K562 (cell line): ENCODE measurements at regions not wholly inside any gene's neighbourhood (a gene's known extent, or its start where the extent isn't known, plus 50 kb on each side); places are given as distances from the start of the nearest gene placed in this dataset.
"Not testable (repeated sequence)": the region's sequence is repeated elsewhere in the genome, so short reads cannot be mapped to it uniquely, and the experiment has no call there.

Experiments used
- ATAC-seq: fragments of 200-7000 bp; cut with Tn5 transposase; 3 replicates; pipeline ENCODE4 v1.9.1; 2020; ENCODE audit warnings: moderate library complexity
- BruUV-seq: library from RNA; stranded (reverse); fragments of 400-500 nt; replicated peaks from 2 replicates; lab custom pipeline; 2021; lab: Mats Ljungman, UMichigan
- CTCF ChIA-PET: fragments of 300-600 bp; formaldehyde crosslinking; extraction: SDS; loops from one replicate; lab custom pipeline; 2021; ENCODE audit warnings: low intra/inter-chr PET ratio; lab: Yijun Ruan, JAX
- POLR2A ChIA-PET: fragments of 300-600, 350-650 bp; sonication (Branson Sonifier 250); formaldehyde crosslinking; extraction: SDS; loops from one replicate; lab custom pipeline; 2021; ENCODE audit warnings: antibody characterized with exemption, inconsistent platforms; lab: Yijun Ruan, JAX
- DNase-seq, 4 experiments: peaks; one replicate each; pipeline versions ENCODE4 v3.0.0 to v3.0.0-alpha.2; 2011 to 2018; ENCODE audit warnings: low spot score in 3 of 4, mixed read lengths in 3 of 4; ENCODE audit errors: extremely low read depth in 1 of 4
- FAIRE-seq: peaks from 2 replicates; lab custom pipeline; 2011; peaks lifted over from hg19 to GRCh38; lab: Jason Lieb, UNC
- H2AFZ ChIP-seq: 2 replicates; pipeline ENCODE4 v1.6.0; 2011; ENCODE audit warnings: low read depth, low read length, control low read depth, inconsistent platforms
- H3K27ac ChIP-seq: fragments of 200-600 bp; 3 replicates; pipeline ENCODE4 v1.8.0; 2011; ENCODE audit warnings: low read depth, mild to moderate bottlenecking, control low read depth, inconsistent platforms, low read length, moderate library complexity, mixed read lengths; ENCODE audit errors: extremely low read depth
- H3K27me3 ChIP-seq, 2 experiments: fragments of 300-600 bp in 1 of 2; 2 replicates in 1 of 2; 3 replicates in 1 of 2; pipeline versions ENCODE4 v1.6.0 to v1.8.0; 2011; ENCODE audit warnings: inconsistent platforms in 2 of 2, low read length in 2 of 2, mild to moderate bottlenecking in 1 of 2, mixed read lengths in 1 of 2, moderate library complexity in 1 of 2; ENCODE audit not compliant: control insufficient read depth in 2 of 2, insufficient read depth in 2 of 2
- H3K36me3 ChIP-seq: fragments of 300-600 bp; 3 replicates; pipeline ENCODE4 v1.8.0; 2011; ENCODE audit warnings: mild to moderate bottlenecking, low read length, inconsistent platforms; ENCODE audit not compliant: control insufficient read depth, insufficient read depth
- H3K4me1 ChIP-seq, 2 experiments: fragments of 200-600 bp in 1 of 2; replicated peaks in 1 of 2; 2 replicates in 1 of 2; 3 replicates in 1 of 2; pipeline versions ENCODE4 v1.5.1 to v1.8.0; 2011; ENCODE audit warnings: inconsistent platforms in 2 of 2, low read length in 2 of 2, mild to moderate bottlenecking in 1 of 2, mixed read lengths in 1 of 2, moderate library complexity in 1 of 2; ENCODE audit not compliant: control insufficient read depth in 2 of 2, insufficient read depth in 2 of 2
- H3K4me2 ChIP-seq: 2 replicates; pipeline ENCODE4 v1.6.1; 2011; ENCODE audit warnings: low read length, control low read depth, inconsistent platforms, mixed read lengths; ENCODE audit not compliant: insufficient read depth
- H3K4me3 ChIP-seq: fragments of 200-600 bp; sonication (generic), shearing (Covaris generic); 2 replicates; pipeline ENCODE4 v1.5.1; 2016; ENCODE audit warnings: control low read depth, inconsistent platforms
- H3K79me2 ChIP-seq: fragments of 200-600 bp; 3 replicates; pipeline ENCODE4 v1.8.0; 2011; ENCODE audit warnings: low read length, inconsistent platforms; ENCODE audit not compliant: control insufficient read depth, insufficient read depth
- H3K9ac ChIP-seq, 2 experiments: 2 replicates each; pipeline versions ENCODE4 v1.6.0 to v1.6.1; 2011; ENCODE audit warnings: low read depth in 2 of 2, low read length in 2 of 2, control low read depth in 1 of 2, inconsistent platforms in 1 of 2, mild to moderate bottlenecking in 1 of 2, mixed read lengths in 1 of 2; ENCODE audit not compliant: insufficient read depth in 1 of 2
- H3K9me1 ChIP-seq: one replicate; pipeline ENCODE4 v1.6.0; 2011; ENCODE audit warnings: inconsistent platforms, mild to moderate bottlenecking, low read length, moderate library complexity; ENCODE audit not compliant: control insufficient read depth, insufficient read depth
- H3K9me3 ChIP-seq: replicated peaks from 2 replicates; pipeline ENCODE4 v1.5.1; 2011; ENCODE audit warnings: low read depth, low read length, inconsistent platforms; ENCODE audit not compliant: control insufficient read depth, insufficient read depth
- H4K20me1 ChIP-seq: replicated peaks from 2 replicates; pipeline ENCODE4 v1.6.1; 2011; ENCODE audit warnings: low read length, inconsistent platforms, mixed read lengths; ENCODE audit not compliant: control insufficient read depth, insufficient read depth
- HMG20B ChIP-seq: fragments of 250-450 bp; sonication (Bioruptor Pico); IDR thresholded peaks from 2 replicates; pipeline ENCODE4 v1.5.0; 2021; ENCODE audit warnings: mild to moderate bottlenecking
- ZBTB11 ChIP-seq, 3 experiments: fragments of 200-800 bp in 1 of 3; fragments of 250-450 bp in 1 of 3; fragments of 450-650 bp in 1 of 3; sonication (Bioruptor Pico) in 1 of 3; sonication (Bioruptor generic) in 1 of 3; formaldehyde crosslinking in 1 of 3; IDR thresholded peaks; 2 replicates each; pipeline versions ENCODE4 v1.6.1 to v1.8.0; 2016 to 2022; ENCODE audit warnings: mild to moderate bottlenecking in 2 of 3, missing genetic modification characterization in 2 of 3, missing compliant biosample characterization in 1 of 3, moderate library complexity in 1 of 3
- ZC3H8 ChIP-seq: fragments of 450-650 bp; IDR thresholded peaks from 2 replicates; pipeline ENCODE4 v1.6.1; 2017
- WGBS: fragments of 100-300 bp; shearing (Covaris generic); methylation state at CpG from one replicate; pipeline ENCODE4 v1.1.6; 2016; ENCODE audit warnings: low coverage, mixed read lengths; ENCODE audit not compliant: insufficient coverage; ENCODE audit errors: missing lambda C conversion rate; 5-methylcytosine and 5-hydroxymethylcytosine counted together
- in situ Hi-C: fragments of 300-500 bp; cut with MboI; formaldehyde crosslinking; loops from 4 replicates; pipeline ENCODE4 v1.15.0; 2018; ENCODE audit warnings: inconsistent platforms, mixed read lengths
- intact Hi-C: fragments of 100-400 bp; cut with micrococcal nuclease; formaldehyde crosslinking; loops from 2 replicates; pipeline ENCODE4 v1.14.2; 2022

- TF ChIP-seq ZBTB11 (CRISPR knock-in tag; IDR thresholded peaks at IDR 0.05): no peak
- TF ChIP-seq ZC3H8: no peak
- TF ChIP-seq HMG20B (CRISPR knock-in tag): no peak
- TF ChIP-seq, all 486 proteins: peak for 0
These were observed 235.1 kb downstream of the CWH43 start (continued) for GRCh38 chr4:49221209-49221608.

- H3K9ac ChIP-seq, H3K9me3 ChIP-seq, DNase-seq, H2AFZ ChIP-seq, H3K27me3 ChIP-seq, POLR2A ChIA-PET, FAIRE-seq, in situ Hi-C loops, ATAC-seq, H3K9me1 ChIP-seq, H3K79me2 ChIP-seq, BruUV-seq, H3K4me1 ChIP-seq, H3K4me2 ChIP-seq, H3K4me3 ChIP-seq, CTCF ChIA-PET, H4K20me1 ChIP-seq, intact Hi-C loops, H3K27ac ChIP-seq, H3K36me3 ChIP-seq: not testable (repeated sequence)
- 7% methylated on average over 1 of the region's 1 CpG for WGBS
These were observed 236.7 kb downstream of the CWH43 start for GRCh38 chr4:49222810-49223209.

- H3K27ac ChIP-seq, H3K9me3 ChIP-seq, intact Hi-C loops, H3K9me1 ChIP-seq, CTCF ChIA-PET, H4K20me1 ChIP-seq, H3K27me3 ChIP-seq, H3K4me2 ChIP-seq, in situ Hi-C loops, POLR2A ChIA-PET, H3K4me3 ChIP-seq, DNase-seq, H3K4me1 ChIP-seq, H2AFZ ChIP-seq, H3K9ac ChIP-seq, FAIRE-seq, H3K79me2 ChIP-seq, ATAC-seq, H3K36me3 ChIP-seq, BruUV-seq: not testable (repeated sequence)
- WGBS: 20% methylated on average over 5 of the region's 6 CpGs
These were observed 240.3 kb downstream of the CWH43 start for GRCh38 chr4:49226216-49226866.

GRCh38 chr4:49227941-49228340, 241.9 kb downstream of the CWH43 start:
- H3K9ac ChIP-seq, intact Hi-C loops, H3K9me3 ChIP-seq, H3K79me2 ChIP-seq, H3K27me3 ChIP-seq, H4K20me1 ChIP-seq, in situ Hi-C loops, H3K9me1 ChIP-seq, H3K4me2 ChIP-seq, H3K36me3 ChIP-seq, H3K27ac ChIP-seq, ATAC-seq, POLR2A ChIA-PET, FAIRE-seq, H3K4me1 ChIP-seq, DNase-seq, H2AFZ ChIP-seq, BruUV-seq, H3K4me3 ChIP-seq, CTCF ChIA-PET: not testable (repeated sequence)
- WGBS: 13% methylated on average over 1 of the region's 1 CpG
